ENCODE measurements at regions not wholly inside any gene's neighbourhood (a gene's known extent, or its start where the extent isn't known, plus 50 kb on each side); places are given as distances from the start of the nearest gene placed in this dataset.
A peak's percentile ranks its signal among the peaks of the same experiment; 100 is the strongest.

GRCh38 chr13:21817878-21818277, 147.0 kb downstream of the FGF9 start:
- no peak for DNase-seq (ENCODE audit: low spot score)

GRCh38 chr13:21822029-21822428, 151.2 kb downstream of the FGF9 start:
- no peak for DNase-seq (ENCODE audit: low spot score)

GRCh38 chr13:21823416-21823815, 152.5 kb downstream of the FGF9 start:
- no peak for DNase-seq (ENCODE audit: low spot score)

- DNase-seq (ENCODE audit: low spot score) = no peak
Observed at GRCh38 chr13:21823949-21824348, 153.1 kb downstream of the FGF9 start.

GRCh38 chr13:21825186-21825585, 154.3 kb downstream of the FGF9 start:
- DNase-seq (ENCODE audit: low spot score) = no peak

GRCh38 chr13:21825801-21826200, 154.9 kb downstream of the FGF9 start:
- no peak for DNase-seq (ENCODE audit: low spot score)

- no peak for DNase-seq (ENCODE audit: low spot score)
Observed at GRCh38 chr13:21826214-21827015, 155.5 kb downstream of the FGF9 start.

- no peak for DNase-seq (ENCODE audit: low spot score)
Observed at GRCh38 chr13:21831654-21832324, 160.9 kb downstream of the FGF9 start.

- DNase-seq (ENCODE audit: low spot score) = no peak
Observed at GRCh38 chr13:21833921-21834320, 163.0 kb downstream of the FGF9 start.

- DNase-seq (ENCODE audit: low spot score) = no peak
Observed at GRCh38 chr13:21834521-21834920, 163.6 kb downstream of the FGF9 start.

- no peak for DNase-seq (ENCODE audit: low spot score)
Observed at GRCh38 chr13:21837288-21837687, 166.4 kb downstream of the FGF9 start.

- peak; percentile 14 for DNase-seq (ENCODE audit: low spot score)
Observed at GRCh38 chr13:21837841-21838551, 167.1 kb downstream of the FGF9 start.

GRCh38 chr13:21846605-21847004, 175.7 kb downstream of the FGF9 start:
- DNase-seq (ENCODE audit: low spot score) = no peak

- DNase-seq (ENCODE audit: low spot score) = no peak
Observed at GRCh38 chr13:21849323-21849722, 178.4 kb downstream of the FGF9 start.

GRCh38 chr13:21850013-21851006, 179.4 kb downstream of the FGF9 start:
- DNase-seq (ENCODE audit: low spot score) = no peak

- no peak for DNase-seq (ENCODE audit: low spot score)
Observed at GRCh38 chr13:21852043-21852442, 181.2 kb downstream of the FGF9 start.

- DNase-seq (ENCODE audit: low spot score) = no peak
Observed at GRCh38 chr13:21853779-21854178, 182.9 kb downstream of the FGF9 start.

- DNase-seq (ENCODE audit: low spot score) = no peak
Observed at GRCh38 chr13:21868823-21869222, 197.9 kb downstream of the FGF9 start.

- DNase-seq (ENCODE audit: low spot score) = no peak
Observed at GRCh38 chr13:21871382-21871781, 200.5 kb downstream of the FGF9 start.

- no peak for DNase-seq (ENCODE audit: low spot score)
Observed at GRCh38 chr13:21871919-21872318, 201.0 kb downstream of the FGF9 start.

GRCh38 chr13:21872795-21873194, 201.9 kb downstream of the FGF9 start:
- DNase-seq (ENCODE audit: low spot score) = no peak

- no peak for DNase-seq (ENCODE audit: low spot score)
Observed at GRCh38 chr13:21875116-21875515, 204.2 kb downstream of the FGF9 start.

Measured in A172 (cell line).